PFSK-1 (cell line): ENCODE measurements at regions not wholly inside any gene's neighbourhood (a gene's known extent, or its start where the extent isn't known, plus 50 kb on each side); places are given as distances from the start of the nearest gene placed in this dataset.

Source experiments
- FOXP2 ChIP-seq: optimal IDR thresholded peaks from 2 replicates; pipeline ENCODE3; 2011; ENCODE audit warnings: borderline replicate concordance, control low read depth, inconsistent platforms; ENCODE audit not compliant: insufficient read depth; ENCODE audit errors: extremely low read length, extremely low read depth
- POLR2AphosphoS5 ChIP-seq: IDR thresholded peaks from 2 replicates; pipeline ENCODE4 v1.6.1; 2012; ENCODE audit warnings: low read depth, mild to moderate bottlenecking, control low read depth, low read length, moderate library complexity
- SIN3A ChIP-seq: IDR thresholded peaks from 2 replicates; pipeline ENCODE4 v1.6.1; 2012; ENCODE audit warnings: mild to moderate bottlenecking, low read length, moderate library complexity, borderline replicate concordance; ENCODE audit not compliant: insufficient read depth
- TAF1 ChIP-seq: IDR thresholded peaks from 2 replicates; pipeline ENCODE4 v1.6.1; 2012; ENCODE audit warnings: low read length, control low read depth, borderline replicate concordance; ENCODE audit not compliant: insufficient read depth
- TF ChIP-seq, protein P1 (sequence below), 2 experiments: IDR thresholded peaks; 2 replicates each; pipeline versions ENCODE4 v1.6.1 to v1.8.0; 2011 to 2012; ENCODE audit warnings: low read depth in 2 of 2, low read length in 2 of 2, control low read depth in 1 of 2, inconsistent platforms in 1 of 2, mild to moderate bottlenecking in 1 of 2, moderate library complexity in 1 of 2; ENCODE audit not compliant: insufficient read depth in 1 of 2

DNA sequence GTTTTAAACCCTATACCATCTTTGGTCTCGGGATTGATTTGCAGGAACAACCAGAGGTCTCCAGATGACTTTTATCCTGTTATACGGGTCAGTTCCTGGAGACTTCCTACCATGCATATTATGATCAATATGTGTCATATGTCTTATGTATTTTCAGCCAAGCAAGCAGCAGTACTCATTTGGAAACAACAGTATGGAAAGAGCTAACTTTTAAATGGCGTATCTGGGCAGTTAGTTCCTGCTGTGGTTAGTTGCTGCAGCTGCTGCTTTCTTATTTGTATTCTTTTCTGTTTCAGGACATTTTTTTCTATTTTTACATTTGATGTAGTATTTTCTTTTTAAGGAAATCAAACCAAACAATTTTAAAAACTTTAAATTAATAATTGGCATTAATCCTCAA lies 207.5 kb downstream of the MANEA start:
- TF ChIP-seq POLR2AphosphoS5 = no peak
- no peak for TF ChIP-seq TAF1
- TF ChIP-seq SIN3A = no peak
- TF ChIP-seq, protein P1, sequence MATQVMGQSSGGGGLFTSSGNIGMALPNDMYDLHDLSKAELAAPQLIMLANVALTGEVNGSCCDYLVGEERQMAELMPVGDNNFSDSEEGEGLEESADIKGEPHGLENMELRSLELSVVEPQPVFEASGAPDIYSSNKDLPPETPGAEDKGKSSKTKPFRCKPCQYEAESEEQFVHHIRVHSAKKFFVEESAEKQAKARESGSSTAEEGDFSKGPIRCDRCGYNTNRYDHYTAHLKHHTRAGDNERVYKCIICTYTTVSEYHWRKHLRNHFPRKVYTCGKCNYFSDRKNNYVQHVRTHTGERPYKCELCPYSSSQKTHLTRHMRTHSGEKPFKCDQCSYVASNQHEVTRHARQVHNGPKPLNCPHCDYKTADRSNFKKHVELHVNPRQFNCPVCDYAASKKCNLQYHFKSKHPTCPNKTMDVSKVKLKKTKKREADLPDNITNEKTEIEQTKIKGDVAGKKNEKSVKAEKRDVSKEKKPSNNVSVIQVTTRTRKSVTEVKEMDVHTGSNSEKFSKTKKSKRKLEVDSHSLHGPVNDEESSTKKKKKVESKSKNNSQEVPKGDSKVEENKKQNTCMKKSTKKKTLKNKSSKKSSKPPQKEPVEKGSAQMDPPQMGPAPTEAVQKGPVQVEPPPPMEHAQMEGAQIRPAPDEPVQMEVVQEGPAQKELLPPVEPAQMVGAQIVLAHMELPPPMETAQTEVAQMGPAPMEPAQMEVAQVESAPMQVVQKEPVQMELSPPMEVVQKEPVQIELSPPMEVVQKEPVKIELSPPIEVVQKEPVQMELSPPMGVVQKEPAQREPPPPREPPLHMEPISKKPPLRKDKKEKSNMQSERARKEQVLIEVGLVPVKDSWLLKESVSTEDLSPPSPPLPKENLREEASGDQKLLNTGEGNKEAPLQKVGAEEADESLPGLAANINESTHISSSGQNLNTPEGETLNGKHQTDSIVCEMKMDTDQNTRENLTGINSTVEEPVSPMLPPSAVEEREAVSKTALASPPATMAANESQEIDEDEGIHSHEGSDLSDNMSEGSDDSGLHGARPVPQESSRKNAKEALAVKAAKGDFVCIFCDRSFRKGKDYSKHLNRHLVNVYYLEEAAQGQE (IDR thresholded peaks at IDR 0.05; ENCODE audit: insufficient read depth in 1 of 2, low read depth in 2 of 2, low read length in 2 of 2) = no peak
- TF ChIP-seq FOXP2 = no peak
